ENCODE measurements at regions not wholly inside any gene's neighbourhood (a gene's known extent, or its start where the extent isn't known, plus 50 kb on each side); places are given as distances from the start of the nearest gene placed in this dataset.

- Mint-ChIP-seq H3K36me3 (ENCODE audit: low read depth) (no peaks in the 10 kb centered on the region), H3K4me1 (no peaks in the 10 kb centered on the region), H3K27me3 (peaks cover 3% of the 10 kb centered on the region), H3K4me3 (no peak overlapping the region), H3K27ac (no peak overlapping the region), H3K9me3 (no peaks in the 10 kb centered on the region)
- TF ChIP-seq CTCF (IDR thresholded peaks at IDR 0.05), result no peak
- ChIA-PET POLR2A (no interaction called here), CTCF (no interaction called here)
- ATAC-seq (ENCODE audit: low read depth) (no peak), DNase-seq (no peak)
- intact Hi-C loops (cut with micrococcal nuclease), result no loop called here
Observed at GRCh38 chr10:44771233-44771995, 139.7 kb upstream of the TMEM72 start.

- intact Hi-C loops (cut with micrococcal nuclease), result no loop called here
- no peak for TF ChIP-seq CTCF (IDR thresholded peaks at IDR 0.05)
- ChIA-PET CTCF (no interaction called here), POLR2A (no interaction called here)
- Mint-ChIP-seq H3K36me3 (ENCODE audit: low read depth) (no peaks in the 10 kb centered on the region), H3K27ac (no peak overlapping the region), H3K27me3 (peaks cover 5% of the 10 kb centered on the region), H3K9me3 (no peaks in the 10 kb centered on the region), H3K4me1 (no peaks in the 10 kb centered on the region), H3K4me3 (no peak overlapping the region)
- DNase-seq (no peak), ATAC-seq (ENCODE audit: low read depth) (no peak)
Observed at GRCh38 chr10:44773565-44773964, 137.6 kb upstream of the TMEM72 start.

- no peak overlapping the region for H3K4me3 Mint-ChIP-seq
- H3K27ac Mint-ChIP-seq, result no peak overlapping the region
- POLR2A ChIA-PET, result no interaction called here
- CTCF ChIA-PET, result no interaction called here
- H3K27me3 Mint-ChIP-seq, result peaks cover 9% of the 10 kb centered on the region
- H3K36me3 Mint-ChIP-seq (ENCODE audit: low read depth), result no peaks in the 10 kb centered on the region
- intact Hi-C loops (cut with micrococcal nuclease), result no loop called here
- H3K9me3 Mint-ChIP-seq, result no peaks in the 10 kb centered on the region
- DNase-seq, result no peak
- no peak for TF ChIP-seq CTCF (IDR thresholded peaks at IDR 0.05)
- H3K4me1 Mint-ChIP-seq, result no peaks in the 10 kb centered on the region
- no peak for ATAC-seq (ENCODE audit: low read depth)
Observed at GRCh38 chr10:44774676-44775401, 136.3 kb upstream of the TMEM72 start.

- ChIA-PET POLR2A (no interaction called here), CTCF (no interaction called here)
- no peak for ATAC-seq (ENCODE audit: low read depth)
- Mint-ChIP-seq H3K4me3 (no peak overlapping the region), H3K4me1 (no peaks in the 10 kb centered on the region), H3K9me3 (no peaks in the 10 kb centered on the region), H3K27me3 (peaks cover 9% of the 10 kb centered on the region), H3K27ac (no peak overlapping the region), H3K36me3 (ENCODE audit: low read depth) (no peaks in the 10 kb centered on the region)
- no peak for DNase-seq
- intact Hi-C loops (cut with micrococcal nuclease), result no loop called here
- TF ChIP-seq CTCF (IDR thresholded peaks at IDR 0.05), result no peak
Observed at GRCh38 chr10:44775402-44775741, 135.8 kb upstream of the TMEM72 start.

- H3K4me1 Mint-ChIP-seq, result no peaks in the 10 kb centered on the region
- intact Hi-C loops (cut with micrococcal nuclease), result no loop called here
- ChIA-PET POLR2A (no interaction called here), CTCF (no interaction called here)
- no peak for TF ChIP-seq CTCF (IDR thresholded peaks at IDR 0.05)
- ATAC-seq (ENCODE audit: low read depth) (no peak), DNase-seq (no peak)
- H3K27me3 Mint-ChIP-seq, result peaks cover 9% of the 10 kb centered on the region
- H3K27ac Mint-ChIP-seq, result no peak overlapping the region
- H3K9me3 Mint-ChIP-seq, result no peaks in the 10 kb centered on the region
- H3K36me3 Mint-ChIP-seq (ENCODE audit: low read depth), result no peaks in the 10 kb centered on the region
- H3K4me3 Mint-ChIP-seq, result no peak overlapping the region
Observed at GRCh38 chr10:44776181-44776580, 135.0 kb upstream of the TMEM72 start.

Measured in activated B cell treated with CpG ODN at 0.5 μM for 24 hours (primary cell).